ENCODE measurements at regions not wholly inside any gene's neighbourhood (a gene's known extent, or its start where the extent isn't known, plus 50 kb on each side); places are given as distances from the start of the nearest gene placed in this dataset.

GRCh38 chr5:20420991-20421595 is 433.1 kb upstream of the CDH18 start:
- peaks cover 0 to 17% of the 10 kb centered on the region in 2 experiments for H3K9me3 ChIP-seq (ENCODE audit: control insufficient read depth in 1 of 2, insufficient read depth in 1 of 2, low read length in 2 of 2)
- POLR2A ChIA-PET: no interaction called here
- H3K27me3 Mint-ChIP-seq: no peaks in the 10 kb centered on the region
- H3K4me3 Mint-ChIP-seq: no peak overlapping the region
- ATAC-seq (ENCODE audit: poor library complexity): no peak
- peaks cover 5% of the 10 kb centered on the region for H3K9me3 Mint-ChIP-seq
- no peak overlapping the region for H3K27ac Mint-ChIP-seq
- H3K36me3 Mint-ChIP-seq (ENCODE audit: low read depth): no peaks in the 10 kb centered on the region
- CTCF ChIA-PET: no interaction called here
- no peak overlapping the region for H3K4me3 ChIP-seq (ENCODE audit: low read length)
- DNase-seq: no peak
- H3K27me3 ChIP-seq (ENCODE audit: control insufficient read depth in 1 of 2, insufficient read depth in 2 of 2, low read length in 2 of 2): no peaks in the 10 kb centered on the region
- H3K27ac ChIP-seq (ENCODE audit: low read depth in 1 of 2, low read length in 2 of 2): no peak overlapping the region
- no peaks in the 10 kb centered on the region for H3K4me1 ChIP-seq (ENCODE audit: insufficient read depth, low read length)
- no peak for TF ChIP-seq CTCF (IDR thresholded peaks at IDR 0.05)
- H3K36me3 ChIP-seq (ENCODE audit: insufficient read depth, low read length): no peaks in the 10 kb centered on the region
- intact Hi-C loops (cut with DNase I, micrococcal nuclease): no loop called here
- H3K4me1 Mint-ChIP-seq (ENCODE audit: low read depth): no peaks in the 10 kb centered on the region
